HepG2 (cell line): ENCODE measurements at regions not wholly inside any gene's neighbourhood (a gene's known extent, or its start where the extent isn't known, plus 50 kb on each side); places are given as distances from the start of the nearest gene placed in this dataset.

ENCODE experiments used
- ATAC-seq: fragments of 200-7000 bp; cut with Tn5 transposase; 3 replicates; pipeline ENCODE4 v1.9.1; 2020; ENCODE audit warnings: mild to moderate bottlenecking, moderate library complexity
- BruUV-seq: library from RNA; stranded (reverse); fragments of 400-500 nt; replicated peaks from 2 replicates; lab custom pipeline; 2021; lab: Mats Ljungman, UMichigan
- CTCF ChIA-PET: fragments of 300-600 bp; formaldehyde crosslinking; extraction: SDS; loops from one replicate; lab custom pipeline; 2021; ENCODE audit warnings: low total read pairs, inconsistent platforms, low intra/inter-chr PET ratio; lab: Yijun Ruan, JAX
- POLR2A ChIA-PET: fragments of 350-600 bp; sonication (Branson Sonifier 250); formaldehyde crosslinking; loops from one replicate; lab custom pipeline; 2020; ENCODE audit warnings: antibody characterized with exemption, inconsistent platforms; lab: Yijun Ruan, JAX
- DNase-seq: peaks from one replicate; pipeline ENCODE4 v3.0.0-alpha.2; 2015; ENCODE audit warnings: low spot score
- FAIRE-seq: peaks from 3 replicates; lab custom pipeline; 2011; peaks lifted over from hg19 to GRCh38; lab: Jason Lieb, UNC
- H2AFZ ChIP-seq: one replicate; pipeline ENCODE4 v1.6.1; 2011; ENCODE audit warnings: low read length, inconsistent platforms
- H3K27ac ChIP-seq: fragments of 300-600 bp; 3 replicates; pipeline ENCODE4 v1.8.0; 2011; ENCODE audit warnings: mixed run types, mild to moderate bottlenecking, mixed read lengths, low read length, inconsistent platforms; ENCODE audit not compliant: insufficient read depth; ENCODE audit errors: extremely low read length
- H3K27me3 ChIP-seq, 2 experiments: fragments of 200-600 bp in 1 of 2; 2 replicates in 1 of 2; 3 replicates in 1 of 2; pipeline versions ENCODE4 v1.6.0 to v1.8.0; 2011; ENCODE audit warnings: low read length in 2 of 2, mild to moderate bottlenecking in 2 of 2, moderate library complexity in 2 of 2, inconsistent platforms in 1 of 2; ENCODE audit not compliant: insufficient read depth in 2 of 2, control insufficient read depth in 1 of 2
- H3K36me3 ChIP-seq, 2 experiments: fragments of 200-600 bp in 1 of 2; replicated peaks in 1 of 2; 2 replicates in 1 of 2; 3 replicates in 1 of 2; pipeline versions ENCODE4 v1.5.1 to v1.8.0; 2011; ENCODE audit warnings: low read length in 2 of 2, inconsistent platforms in 1 of 2; ENCODE audit not compliant: insufficient read depth in 2 of 2, control insufficient read depth in 1 of 2
- H3K4me1 ChIP-seq: 2 replicates; pipeline ENCODE4 v1.5.1; 2012; ENCODE audit warnings: low read length, inconsistent platforms; ENCODE audit not compliant: insufficient read depth
- H3K4me2 ChIP-seq: 2 replicates; pipeline ENCODE4 v1.6.0; 2011; ENCODE audit warnings: low read depth, low read length, inconsistent platforms
- H3K4me3 ChIP-seq, 3 experiments: fragments of 200-600 bp in 1 of 3; sonication (generic), shearing (Covaris generic) in 1 of 3; replicated peaks in 1 of 3; 2 replicates each; pipeline ENCODE4 v1.5.1; 2011 to 2016; ENCODE audit warnings: low read length in 3 of 3, inconsistent platforms in 2 of 3, low read depth in 2 of 3, mild to moderate bottlenecking in 2 of 3, control low read depth in 1 of 3, mixed read lengths in 1 of 3; ENCODE audit not compliant: insufficient read depth in 1 of 3
- H3K79me2 ChIP-seq: one replicate; pipeline ENCODE4 v1.6.1; 2011; ENCODE audit warnings: low read length, inconsistent platforms; ENCODE audit not compliant: insufficient read depth
- H3K9ac ChIP-seq: 2 replicates; pipeline ENCODE4 v1.6.0; 2011; ENCODE audit warnings: mild to moderate bottlenecking, low read depth, low read length, inconsistent platforms; ENCODE audit not compliant: insufficient read depth
- H3K9me3 ChIP-seq: 2 replicates; pipeline ENCODE4 v1.5.1; 2012; ENCODE audit warnings: mild to moderate bottlenecking, low read length
- H4K20me1 ChIP-seq: 2 replicates; pipeline ENCODE4 v1.6.0; 2011; ENCODE audit warnings: inconsistent platforms, mild to moderate bottlenecking, low read length, moderate library complexity; ENCODE audit not compliant: insufficient read depth
- ATF1 ChIP-seq: IDR thresholded peaks from 2 replicates; pipeline ENCODE4 v1.6.1; 2016; ENCODE audit warnings: mild to moderate bottlenecking, control low read depth
- EEA1 ChIP-seq: sonication (generic); formaldehyde crosslinking; IDR thresholded peaks from 2 replicates; pipeline ENCODE4 v1.5.1; 2020; ENCODE audit warnings: mild to moderate bottlenecking, missing genetic modification reagents, borderline replicate concordance
- SP140L ChIP-seq: sonication (generic); formaldehyde crosslinking; IDR thresholded peaks from 2 replicates; pipeline ENCODE4 v1.4.0; 2020; ENCODE audit warnings: missing genetic modification reagents, borderline replicate concordance
- WGBS: methylation state at CpG from one replicate; pipeline ENCODE4 v1.1.6; 2017; ENCODE audit warnings: low lambda C conversion rate; 5-methylcytosine and 5-hydroxymethylcytosine counted together
- in situ Hi-C: cut with HindIII; loops from 2 replicates; pipeline ENCODE4 v1.10.0; 2017; ENCODE audit warnings: low pct_unique_long_range_greater_than_20kb; ENCODE audit not compliant: extremely low pct_ligation_motif_present
- intact Hi-C: fragments of 100-400 bp; cut with micrococcal nuclease; formaldehyde crosslinking; loops from one replicate; pipeline ENCODE4 v1.10.0; 2022; ENCODE audit not compliant: unreplicated experiment
- TF ChIP-seq, protein P1 (sequence below): sonication (generic); formaldehyde crosslinking; IDR thresholded peaks from 2 replicates; pipeline ENCODE4 v1.4.0; 2020; ENCODE audit warnings: missing genetic modification reagents
- TF ChIP-seq, protein P2 (sequence below): sonication (generic); formaldehyde crosslinking; IDR thresholded peaks from 2 replicates; pipeline ENCODE4 v1.8.1; 2023; ENCODE audit warnings: missing genetic modification reagents, inconsistent platforms, borderline replicate concordance
- TF ChIP-seq, protein P3 (sequence below), 2 experiments: fragments of 450-650 bp in 1 of 2; sonication (generic) in 1 of 2; formaldehyde crosslinking; IDR thresholded peaks; 2 replicates each; pipeline versions ENCODE4 v1.5.0 to v1.8.0; 2020 to 2022; ENCODE audit warnings: mild to moderate bottlenecking in 1 of 2, missing genetic modification reagents in 1 of 2
- TF ChIP-seq, protein P4 (sequence below): sonication (generic); formaldehyde crosslinking; IDR thresholded peaks from 2 replicates; pipeline ENCODE4 v1.5.0; 2020; ENCODE audit warnings: missing genetic modification reagents

DNA sequence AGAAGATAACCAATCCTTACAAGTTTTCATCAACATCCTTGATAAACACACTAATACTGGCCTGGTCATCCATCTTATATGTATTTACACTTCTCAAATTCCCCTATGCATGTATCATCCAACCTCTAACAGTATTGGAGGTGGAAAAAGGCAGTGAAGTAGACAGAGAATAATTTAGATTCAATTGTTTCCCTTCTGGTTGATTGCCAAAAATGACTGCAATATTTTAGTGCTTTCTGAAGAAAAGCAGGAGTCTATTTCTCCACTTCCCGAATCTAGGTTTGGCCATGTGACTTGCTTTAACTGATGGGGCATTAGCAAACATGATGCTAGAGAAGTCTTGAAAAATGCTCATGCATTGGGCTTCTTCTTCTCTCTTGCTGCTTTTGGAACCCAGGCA, 78.3 kb upstream of the METAP2 start (continued):
- TF ChIP-seq EEA1 (CRISPR knock-in tag) (no peak), SP140L (CRISPR knock-in tag) (no peak), ATF1 (CRISPR knock-in tag) (no peak)
- TF ChIP-seq, protein P1, sequence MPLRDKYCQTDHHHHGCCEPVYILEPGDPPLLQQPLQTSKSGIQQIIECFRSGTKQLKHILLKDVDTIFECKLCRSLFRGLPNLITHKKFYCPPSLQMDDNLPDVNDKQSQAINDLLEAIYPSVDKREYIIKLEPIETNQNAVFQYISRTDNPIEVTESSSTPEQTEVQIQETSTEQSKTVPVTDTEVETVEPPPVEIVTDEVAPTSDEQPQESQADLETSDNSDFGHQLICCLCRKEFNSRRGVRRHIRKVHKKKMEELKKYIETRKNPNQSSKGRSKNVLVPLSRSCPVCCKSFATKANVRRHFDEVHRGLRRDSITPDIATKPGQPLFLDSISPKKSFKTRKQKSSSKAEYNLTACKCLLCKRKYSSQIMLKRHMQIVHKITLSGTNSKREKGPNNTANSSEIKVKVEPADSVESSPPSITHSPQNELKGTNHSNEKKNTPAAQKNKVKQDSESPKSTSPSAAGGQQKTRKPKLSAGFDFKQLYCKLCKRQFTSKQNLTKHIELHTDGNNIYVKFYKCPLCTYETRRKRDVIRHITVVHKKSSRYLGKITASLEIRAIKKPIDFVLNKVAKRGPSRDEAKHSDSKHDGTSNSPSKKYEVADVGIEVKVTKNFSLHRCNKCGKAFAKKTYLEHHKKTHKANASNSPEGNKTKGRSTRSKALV (CRISPR knock-in tag), result no peak
- TF ChIP-seq, protein P2, sequence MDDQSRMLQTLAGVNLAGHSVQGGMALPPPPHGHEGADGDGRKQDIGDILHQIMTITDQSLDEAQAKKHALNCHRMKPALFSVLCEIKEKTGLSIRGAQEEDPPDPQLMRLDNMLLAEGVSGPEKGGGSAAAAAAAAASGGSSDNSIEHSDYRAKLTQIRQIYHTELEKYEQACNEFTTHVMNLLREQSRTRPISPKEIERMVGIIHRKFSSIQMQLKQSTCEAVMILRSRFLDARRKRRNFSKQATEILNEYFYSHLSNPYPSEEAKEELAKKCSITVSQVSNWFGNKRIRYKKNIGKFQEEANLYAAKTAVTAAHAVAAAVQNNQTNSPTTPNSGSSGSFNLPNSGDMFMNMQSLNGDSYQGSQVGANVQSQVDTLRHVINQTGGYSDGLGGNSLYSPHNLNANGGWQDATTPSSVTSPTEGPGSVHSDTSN (CRISPR knock-in tag), result no peak

DNA sequence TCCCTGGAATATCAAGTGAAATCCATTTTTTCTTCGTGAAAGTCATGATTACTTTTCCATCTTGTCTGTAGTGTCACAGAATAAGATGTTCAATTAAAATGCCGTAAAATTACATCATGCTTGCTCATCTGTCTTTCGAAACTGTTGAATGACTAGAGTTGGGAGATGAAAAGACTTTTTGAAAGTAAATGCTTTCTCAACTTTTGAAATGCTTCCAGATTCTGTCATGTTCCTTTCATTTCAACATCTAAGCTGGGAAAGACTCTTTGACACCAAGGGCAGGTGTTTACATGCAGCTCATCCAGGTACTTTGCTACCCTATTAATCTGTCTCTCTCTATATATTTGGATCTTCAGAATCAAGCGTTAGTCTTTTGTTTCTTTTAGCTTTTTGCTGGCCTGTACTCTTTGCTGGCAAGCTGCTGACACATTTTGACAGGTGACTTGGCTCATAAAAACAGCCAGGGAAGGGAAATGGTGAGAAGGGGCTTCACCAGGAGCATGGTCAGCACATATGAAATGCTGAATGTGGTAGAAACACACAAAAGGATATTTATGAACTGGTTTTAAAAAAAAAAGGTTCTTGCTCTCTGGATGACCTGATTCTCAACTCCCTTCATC, 77.0 kb upstream of the METAP2 start:
- H3K27ac ChIP-seq, result no peak overlapping the region

More for the DNA sequence above, 77.0 kb upstream of the METAP2 start:
- intact Hi-C loops, result no loop called here
- no TSS peak for BruUV-seq
- no peaks in the 10 kb centered on the region for H3K36me3 ChIP-seq
- DNase-seq (peak; percentile 15), ATAC-seq (no peak), FAIRE-seq (no peak)
- H3K9ac ChIP-seq, result no peak overlapping the region
- no peaks in the 10 kb centered on the region for H3K79me2 ChIP-seq
- H2AFZ ChIP-seq, result no peak overlapping the region
- peaks cover 0 to 2% of the 10 kb centered on the region in 2 experiments; a peak in 2 of 5 replicates for H3K27me3 ChIP-seq
- ChIA-PET POLR2A (no interaction called here), CTCF (no interaction called here)
- H3K4me2 ChIP-seq, result no peak overlapping the region
- no peaks in the 10 kb centered on the region for H3K4me1 ChIP-seq
- TF ChIP-seq, protein P3, sequence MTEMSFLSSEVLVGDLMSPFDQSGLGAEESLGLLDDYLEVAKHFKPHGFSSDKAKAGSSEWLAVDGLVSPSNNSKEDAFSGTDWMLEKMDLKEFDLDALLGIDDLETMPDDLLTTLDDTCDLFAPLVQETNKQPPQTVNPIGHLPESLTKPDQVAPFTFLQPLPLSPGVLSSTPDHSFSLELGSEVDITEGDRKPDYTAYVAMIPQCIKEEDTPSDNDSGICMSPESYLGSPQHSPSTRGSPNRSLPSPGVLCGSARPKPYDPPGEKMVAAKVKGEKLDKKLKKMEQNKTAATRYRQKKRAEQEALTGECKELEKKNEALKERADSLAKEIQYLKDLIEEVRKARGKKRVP (CRISPR knock-in tag; IDR thresholded peaks at IDR 0.05), result 0 out of 4 replicates have a peak, but pooled peaks of 1 of the 2 experiments have one; percentile 17
- TF ChIP-seq, protein P4, sequence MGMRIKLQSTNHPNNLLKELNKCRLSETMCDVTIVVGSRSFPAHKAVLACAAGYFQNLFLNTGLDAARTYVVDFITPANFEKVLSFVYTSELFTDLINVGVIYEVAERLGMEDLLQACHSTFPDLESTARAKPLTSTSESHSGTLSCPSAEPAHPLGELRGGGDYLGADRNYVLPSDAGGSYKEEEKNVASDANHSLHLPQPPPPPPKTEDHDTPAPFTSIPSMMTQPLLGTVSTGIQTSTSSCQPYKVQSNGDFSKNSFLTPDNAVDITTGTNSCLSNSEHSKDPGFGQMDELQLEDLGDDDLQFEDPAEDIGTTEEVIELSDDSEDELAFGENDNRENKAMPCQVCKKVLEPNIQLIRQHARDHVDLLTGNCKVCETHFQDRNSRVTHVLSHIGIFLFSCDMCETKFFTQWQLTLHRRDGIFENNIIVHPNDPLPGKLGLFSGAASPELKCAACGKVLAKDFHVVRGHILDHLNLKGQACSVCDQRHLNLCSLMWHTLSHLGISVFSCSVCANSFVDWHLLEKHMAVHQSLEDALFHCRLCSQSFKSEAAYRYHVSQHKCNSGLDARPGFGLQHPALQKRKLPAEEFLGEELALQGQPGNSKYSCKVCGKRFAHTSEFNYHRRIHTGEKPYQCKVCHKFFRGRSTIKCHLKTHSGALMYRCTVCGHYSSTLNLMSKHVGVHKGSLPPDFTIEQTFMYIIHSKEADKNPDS (CRISPR knock-in tag), result no peak
- peaks cover 18% of the 10 kb centered on the region for H3K9me3 ChIP-seq
- no peaks in the 10 kb centered on the region for H4K20me1 ChIP-seq
- 4% methylated on average over 4 of the region's 4 CpGs for WGBS
- H3K4me3 ChIP-seq, result no peak overlapping the region
- in situ Hi-C loops, result no loop called here
